ENCODE measurements at regions not wholly inside any gene's neighbourhood (a gene's known extent, or its start where the extent isn't known, plus 50 kb on each side); places are given as distances from the start of the nearest gene placed in this dataset.

DNA sequence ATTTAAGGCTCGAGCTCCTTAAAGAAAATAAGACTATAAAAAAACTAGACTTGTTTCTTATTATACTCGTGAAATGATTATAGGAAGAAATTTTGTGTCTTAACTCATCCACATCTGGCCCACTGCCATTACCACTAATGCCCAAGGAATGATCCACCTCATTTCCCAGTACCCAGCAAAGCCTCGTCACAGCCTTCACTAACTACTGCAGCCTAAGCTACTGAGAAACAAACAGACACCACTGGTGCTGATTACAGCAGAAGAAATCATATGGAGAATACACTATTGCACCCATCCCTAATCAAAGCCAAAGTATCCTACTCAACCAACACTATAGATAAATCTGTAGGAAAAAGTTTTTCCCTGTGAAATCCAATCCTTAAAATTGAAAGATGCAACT, 205.3 kb upstream of the NAV3 start:
- peak; percentile 89 for DNase-seq (ENCODE audit: low read depth)

DNA sequence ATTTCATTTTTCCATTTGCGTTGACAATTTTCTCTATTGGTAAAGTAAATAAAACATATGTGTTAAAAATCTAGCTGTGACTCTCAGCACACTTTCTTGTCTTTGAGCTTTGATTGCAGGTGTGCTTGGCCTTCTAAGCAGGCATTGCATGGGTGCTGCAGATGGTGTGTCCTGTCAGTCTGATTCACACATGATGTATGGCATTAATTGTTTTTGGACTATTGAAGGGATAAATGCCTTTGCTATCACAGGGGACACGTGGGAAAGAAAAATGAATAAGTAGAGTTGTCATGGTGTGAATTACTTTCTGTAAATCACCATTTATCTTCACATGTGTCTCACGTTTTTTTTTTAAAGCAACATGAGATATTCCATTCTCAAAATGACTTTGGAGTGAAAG, 211.3 kb upstream of the NAV3 start:
- DNase-seq (ENCODE audit: low read depth): no peak

DNA sequence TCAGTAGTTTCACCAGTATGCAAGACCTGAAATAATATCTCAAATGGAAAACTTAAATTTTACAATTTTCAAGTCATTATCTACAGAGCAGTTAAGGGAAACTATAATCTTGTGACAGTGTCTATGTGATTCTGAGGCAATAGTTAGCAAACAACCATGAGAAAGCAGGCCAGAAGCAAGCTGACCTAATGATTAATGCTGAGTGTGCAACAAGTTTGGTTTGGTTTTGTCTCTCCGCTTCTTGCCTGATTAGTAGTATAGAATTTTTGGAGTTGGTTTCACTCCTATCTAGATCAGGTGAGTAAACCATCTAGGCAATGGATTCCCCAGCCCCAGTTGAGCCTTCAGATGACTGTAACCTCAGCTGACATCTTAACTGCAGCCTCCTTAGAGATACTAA, 212.9 kb upstream of the NAV3 start:
- DNase-seq (ENCODE audit: low read depth): no peak

DNA sequence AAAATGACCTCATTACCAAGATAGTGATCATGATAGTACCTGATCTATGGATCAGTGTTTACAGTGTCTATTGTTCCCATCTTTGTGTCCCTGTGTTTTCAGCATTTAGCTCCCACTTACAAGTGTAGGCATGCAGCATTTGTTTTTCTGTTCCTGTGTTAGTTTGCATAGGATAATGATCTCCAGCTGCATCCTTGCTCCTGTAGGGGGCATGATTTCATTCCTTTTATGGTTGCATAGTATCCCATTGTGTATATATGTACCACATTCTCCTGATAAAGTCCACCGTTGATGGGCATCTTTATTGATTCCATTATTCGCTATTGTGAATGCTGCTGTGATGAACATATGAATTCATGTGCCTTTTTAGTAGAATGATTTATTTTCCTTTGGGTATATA, 215.4 kb upstream of the NAV3 start:
- no peak for DNase-seq (ENCODE audit: low read depth)

DNA sequence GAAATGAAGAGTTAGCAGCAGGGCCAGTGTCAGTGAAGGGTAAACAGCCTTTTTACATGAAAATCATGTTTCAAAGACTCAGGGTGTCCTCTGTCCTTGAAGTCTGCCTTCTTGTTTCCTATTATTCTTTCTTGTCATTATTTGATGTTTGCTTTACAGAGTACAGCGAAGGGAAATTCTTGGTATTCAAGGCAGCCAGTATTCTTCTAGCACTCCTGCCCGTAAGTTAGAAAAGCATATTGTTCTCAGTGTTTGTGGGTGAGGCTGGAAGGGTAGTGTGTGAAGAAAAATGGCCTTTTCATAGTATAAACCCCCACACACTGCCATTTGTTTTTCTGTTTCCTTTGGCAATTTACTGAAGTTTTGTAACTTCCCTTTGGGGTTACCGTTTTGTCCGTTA, 217.3 kb upstream of the NAV3 start:
- DNase-seq (ENCODE audit: low read depth): no peak

DNA sequence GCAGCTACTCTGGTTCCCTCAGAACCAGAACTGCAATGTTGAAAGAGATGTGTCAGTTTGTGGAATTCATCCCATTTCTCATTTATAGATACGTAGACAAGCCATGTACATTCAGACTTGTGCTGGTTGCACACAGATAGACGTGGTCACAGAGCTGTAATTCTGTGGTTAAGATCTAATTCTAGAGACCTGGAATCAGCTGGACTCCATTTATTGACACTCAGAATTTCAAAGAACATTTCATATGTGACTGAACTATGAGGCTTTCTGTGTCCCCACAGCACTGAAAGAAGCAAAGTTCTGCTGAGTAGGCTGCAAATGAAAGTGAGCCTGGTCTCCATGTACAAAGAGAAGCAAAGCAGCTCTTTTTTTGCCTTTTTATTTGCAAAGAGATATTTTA, 220.2 kb upstream of the NAV3 start:
- DNase-seq (ENCODE audit: low read depth): no peak

DNA sequence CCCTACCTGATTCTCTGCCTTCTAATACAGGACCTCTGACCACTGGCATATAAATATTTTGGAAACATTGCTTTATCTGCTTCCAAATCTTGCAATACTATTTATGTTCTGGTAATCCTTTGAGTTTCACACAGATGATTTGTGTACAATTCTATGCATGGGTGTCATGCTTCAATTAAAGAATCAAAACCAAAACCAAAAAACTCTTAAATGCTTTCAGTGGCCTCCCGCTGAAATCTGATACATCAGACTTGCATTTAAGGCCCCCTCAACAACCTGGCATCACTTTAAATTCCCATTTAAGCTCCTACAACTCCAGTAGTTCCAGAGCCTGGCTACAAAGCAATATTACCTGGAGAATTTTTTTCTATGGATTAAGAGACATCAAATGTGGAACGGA, 221.7 kb upstream of the NAV3 start:
- no peak for DNase-seq (ENCODE audit: low read depth)

DNA sequence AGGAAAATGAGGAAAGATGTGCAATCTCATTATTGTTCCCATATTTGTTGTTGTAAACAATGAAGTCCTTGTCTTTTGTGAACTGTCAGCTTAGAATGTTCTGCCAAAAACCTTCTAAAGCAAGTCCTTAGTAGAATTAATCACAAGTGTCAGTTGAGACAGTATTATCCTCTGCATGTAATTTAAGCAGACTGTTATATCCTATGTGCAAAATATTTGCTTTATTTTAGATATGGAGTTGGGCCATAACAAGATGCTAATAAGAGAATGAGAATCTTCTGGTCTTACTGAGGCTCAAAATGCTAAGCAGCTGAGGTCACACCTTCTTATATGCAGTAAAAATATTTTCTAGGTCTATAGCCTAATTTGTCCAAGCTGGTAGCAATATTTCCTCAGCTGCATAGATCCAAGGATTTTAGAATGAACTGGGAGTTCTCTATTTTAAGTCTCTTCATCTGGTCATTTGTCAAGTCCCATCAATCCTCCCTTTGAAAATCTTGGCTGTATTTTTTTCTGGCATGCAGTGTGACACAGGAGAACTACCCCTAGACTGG, 222.3 kb upstream of the NAV3 start:
- no peak for DNase-seq (ENCODE audit: low read depth)

DNA sequence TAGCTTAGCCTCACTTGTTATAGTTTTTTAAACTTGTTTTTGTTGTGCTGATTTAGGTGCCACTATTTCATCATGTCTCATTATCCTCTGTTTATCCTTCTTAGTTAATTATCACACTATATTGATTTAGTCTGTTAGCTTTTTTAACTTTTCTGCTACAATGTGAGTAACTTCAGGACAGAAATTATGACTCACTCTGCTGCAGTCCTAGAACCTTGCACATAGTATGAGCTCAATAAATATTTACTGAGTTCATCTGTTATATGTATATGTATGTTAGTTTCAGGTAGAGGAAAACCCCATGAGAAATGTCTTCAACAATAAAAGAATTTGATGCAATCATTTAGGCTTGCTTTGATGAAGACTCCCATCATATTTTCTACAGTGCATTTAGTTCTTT, 224.3 kb upstream of the NAV3 start:
- DNase-seq (ENCODE audit: low read depth): no peak

DNA sequence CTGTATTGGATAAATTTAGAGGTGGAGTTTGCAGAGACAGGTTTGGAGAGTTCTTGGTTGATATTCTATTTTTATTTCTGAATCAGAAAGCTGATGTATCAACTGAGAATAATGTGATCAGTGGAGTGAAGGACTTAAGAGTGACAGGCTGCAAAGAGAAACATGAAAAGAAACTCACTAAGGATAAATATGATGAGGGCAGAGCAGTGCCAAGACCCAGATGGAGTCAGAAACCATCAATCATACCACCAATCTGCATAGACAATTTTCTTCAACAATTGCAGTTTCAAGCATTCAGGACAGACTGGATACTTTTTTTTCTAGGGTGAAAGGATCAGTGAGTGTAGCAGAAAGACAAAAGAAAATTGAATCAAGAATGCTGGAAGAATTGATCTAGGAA, 226.7 kb upstream of the NAV3 start:
- DNase-seq (ENCODE audit: low read depth): no peak

DNA sequence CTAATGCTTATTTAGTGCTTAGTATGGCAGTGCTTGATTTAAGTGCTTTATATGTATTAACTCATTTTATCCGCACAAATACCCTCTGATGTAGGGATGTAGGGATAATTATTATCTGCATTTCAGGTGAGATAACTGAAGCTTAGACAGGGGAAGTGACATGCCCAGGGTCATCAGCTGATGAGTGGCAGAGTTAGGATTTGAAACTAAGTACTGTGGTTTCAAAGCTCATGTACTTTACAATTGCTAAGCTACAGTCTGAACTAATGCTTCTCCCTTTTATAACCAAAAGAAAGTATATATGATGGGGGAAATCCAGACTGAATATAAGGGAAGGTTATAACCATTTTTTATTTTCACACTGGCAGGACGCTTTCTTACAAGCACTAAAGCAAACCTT, 229.6 kb upstream of the NAV3 start:
- no peak for DNase-seq (ENCODE audit: low read depth)

DNA sequence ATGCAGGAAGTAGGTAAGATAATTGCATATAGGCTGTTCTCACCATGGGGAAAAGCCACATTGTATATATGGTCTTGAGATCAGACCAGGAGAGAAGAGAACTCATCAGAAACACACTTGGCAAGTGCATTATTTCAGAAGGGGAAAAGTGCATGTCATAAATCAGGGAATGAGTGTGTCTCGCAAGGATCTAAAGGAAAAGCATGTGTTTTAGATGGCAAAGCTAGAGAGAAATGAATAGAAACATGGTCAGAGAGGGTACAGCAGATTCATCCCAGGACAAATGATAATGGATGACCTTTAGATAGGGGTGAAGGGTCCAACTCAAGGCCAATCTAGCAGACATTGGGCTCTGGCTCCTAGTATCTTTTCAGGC, 230.2 kb upstream of the NAV3 start:
- DNase-seq (ENCODE audit: low read depth): no peak

DNA sequence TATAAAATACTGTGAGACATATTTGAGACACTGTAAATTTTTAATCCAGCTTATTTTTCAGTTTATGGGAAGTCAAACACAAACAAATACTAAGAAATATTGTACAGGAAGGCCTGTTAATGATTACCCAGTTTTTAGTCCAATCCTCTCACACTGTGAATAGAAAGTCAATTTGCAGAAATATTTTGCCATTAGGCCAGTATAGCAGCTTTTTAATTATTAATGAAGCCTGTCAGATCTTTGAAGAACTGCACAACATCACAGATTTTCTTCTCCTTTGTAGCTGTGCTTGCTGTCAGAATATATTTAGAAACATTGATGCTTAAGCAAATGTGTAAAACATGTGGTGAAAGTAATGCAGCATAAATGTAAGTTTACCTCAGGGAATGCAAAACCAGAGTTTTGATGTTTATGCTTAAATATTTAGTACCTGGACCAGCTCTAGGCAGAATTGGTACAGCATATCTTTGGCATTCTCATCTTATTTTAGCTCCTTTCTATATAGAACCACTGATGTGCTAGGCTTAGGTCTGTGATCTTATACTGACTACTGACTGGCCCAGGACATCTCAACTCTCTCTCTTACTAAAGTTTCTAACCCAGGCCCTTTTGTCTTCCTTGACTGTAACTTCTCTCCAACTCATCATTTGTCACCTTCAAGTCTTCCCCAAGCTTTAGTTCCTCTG, 230.8 kb upstream of the NAV3 start:
- no peak for DNase-seq (ENCODE audit: low read depth)

DNA sequence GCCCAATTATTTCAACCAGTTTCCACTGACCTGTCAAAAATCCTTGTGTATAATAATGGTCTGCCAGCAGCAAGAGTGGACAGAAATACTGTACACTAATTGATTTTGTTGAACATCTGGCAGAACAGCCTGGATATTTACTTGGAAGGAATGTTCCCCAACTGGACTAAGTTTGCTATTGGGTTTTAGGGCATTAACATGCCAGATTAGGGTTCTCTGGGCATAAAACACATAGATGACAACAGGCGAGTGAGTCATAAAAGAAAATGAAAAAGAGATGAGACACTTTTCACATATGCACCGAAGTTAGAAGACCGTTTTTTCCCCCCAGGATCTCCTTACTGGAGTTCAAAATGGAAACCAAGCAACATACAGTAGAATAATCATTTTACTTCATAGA, 236.3 kb upstream of the NAV3 start:
- no peak for DNase-seq (ENCODE audit: low read depth)

DNA sequence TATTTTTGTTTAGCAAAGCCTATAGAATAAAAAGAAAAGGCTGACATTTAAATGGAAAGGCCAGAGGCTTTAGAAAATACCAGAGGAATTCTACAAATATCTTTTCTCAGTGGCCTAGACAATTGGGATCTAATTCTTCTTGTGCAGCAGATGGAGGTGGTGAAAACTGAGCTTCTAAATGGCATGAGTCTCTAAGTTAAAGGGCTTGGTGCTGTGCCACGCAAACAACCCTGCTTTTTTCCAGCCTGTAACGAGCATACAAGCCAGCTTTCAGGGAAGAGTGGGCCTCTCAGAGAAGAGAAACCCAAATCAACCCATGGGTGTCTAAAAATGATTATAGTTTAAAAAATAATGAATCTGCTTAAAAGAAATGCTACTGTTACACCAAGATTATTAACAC, 237.9 kb upstream of the NAV3 start:
- no peak for DNase-seq (ENCODE audit: low read depth)

DNA sequence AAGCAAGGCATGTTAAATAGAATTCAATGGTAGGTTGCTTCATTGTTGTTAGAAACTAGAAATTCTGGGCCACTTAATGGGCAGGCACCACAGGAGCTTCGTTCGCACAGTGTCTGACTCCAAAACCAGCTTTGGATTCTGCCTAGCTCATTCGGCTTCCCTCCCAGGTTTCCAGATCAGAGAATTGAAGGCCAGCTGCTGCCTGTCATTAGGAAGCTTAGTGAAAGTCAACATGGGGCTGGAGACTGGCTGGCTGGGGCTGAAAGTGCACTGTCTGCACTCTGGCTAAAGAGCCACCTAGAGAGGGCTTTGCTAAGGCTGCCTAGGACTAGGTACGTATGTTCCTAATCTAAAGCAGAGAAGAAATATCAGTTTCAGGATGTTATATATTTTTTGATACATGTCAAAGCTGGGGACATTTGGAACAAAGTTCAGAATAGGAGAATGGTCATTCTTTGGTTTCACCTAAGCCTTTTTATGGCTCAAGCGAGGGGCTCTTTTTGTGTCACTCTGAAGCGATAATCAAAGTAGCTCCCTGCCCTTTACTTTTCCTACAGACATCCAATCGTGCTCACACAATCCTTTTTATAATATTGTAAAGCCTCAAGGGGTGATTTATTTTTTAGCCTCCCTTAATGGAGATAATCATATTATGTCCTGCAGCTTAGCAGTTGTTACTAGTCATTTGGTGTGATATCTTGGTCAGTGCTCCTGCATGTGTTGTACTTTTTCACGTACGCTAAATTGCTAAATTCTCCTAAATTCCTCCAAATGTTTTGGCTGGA, 238.5 kb upstream of the NAV3 start:
- no peak for DNase-seq (ENCODE audit: low read depth)

DNA sequence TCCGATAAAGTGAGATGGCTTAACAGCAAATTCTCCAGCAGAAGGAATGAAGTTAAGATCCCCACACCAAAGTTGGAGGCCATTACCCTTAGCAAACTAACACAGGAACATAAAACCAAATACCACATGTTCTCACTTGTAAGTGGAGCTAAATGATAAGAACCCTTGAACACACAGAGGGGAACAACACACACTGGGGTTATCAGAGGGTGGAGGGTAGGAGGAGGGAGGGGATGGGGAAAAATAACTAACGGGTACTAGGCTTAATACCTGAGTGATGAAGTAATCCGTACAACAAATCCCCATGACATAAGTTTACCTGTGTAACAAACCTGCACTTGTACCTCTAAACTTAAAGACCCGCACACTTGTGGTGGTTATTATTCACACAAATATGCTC, 240.4 kb upstream of the NAV3 start:
- DNase-seq (ENCODE audit: low read depth): no peak

DNA sequence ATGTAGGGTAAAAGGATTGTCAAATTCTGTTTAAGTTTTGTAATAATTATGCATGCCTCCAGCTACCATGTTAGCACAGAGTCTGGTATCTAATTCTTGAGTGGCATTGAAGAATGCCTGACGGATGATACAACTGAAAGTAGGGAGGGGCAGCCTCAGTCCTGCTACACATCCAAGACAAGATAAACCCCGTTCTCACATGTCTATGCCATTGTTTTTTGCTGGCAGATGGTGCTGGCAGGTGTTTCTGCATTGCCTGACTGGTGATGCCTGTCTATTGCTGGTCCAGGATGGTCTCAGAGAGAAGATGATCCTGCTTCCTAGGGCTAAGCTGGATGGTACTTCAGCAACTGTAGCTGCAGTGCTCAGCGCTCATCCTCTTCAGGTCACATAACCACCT, 245.8 kb upstream of the NAV3 start:
- no peak for DNase-seq (ENCODE audit: low read depth)

DNA sequence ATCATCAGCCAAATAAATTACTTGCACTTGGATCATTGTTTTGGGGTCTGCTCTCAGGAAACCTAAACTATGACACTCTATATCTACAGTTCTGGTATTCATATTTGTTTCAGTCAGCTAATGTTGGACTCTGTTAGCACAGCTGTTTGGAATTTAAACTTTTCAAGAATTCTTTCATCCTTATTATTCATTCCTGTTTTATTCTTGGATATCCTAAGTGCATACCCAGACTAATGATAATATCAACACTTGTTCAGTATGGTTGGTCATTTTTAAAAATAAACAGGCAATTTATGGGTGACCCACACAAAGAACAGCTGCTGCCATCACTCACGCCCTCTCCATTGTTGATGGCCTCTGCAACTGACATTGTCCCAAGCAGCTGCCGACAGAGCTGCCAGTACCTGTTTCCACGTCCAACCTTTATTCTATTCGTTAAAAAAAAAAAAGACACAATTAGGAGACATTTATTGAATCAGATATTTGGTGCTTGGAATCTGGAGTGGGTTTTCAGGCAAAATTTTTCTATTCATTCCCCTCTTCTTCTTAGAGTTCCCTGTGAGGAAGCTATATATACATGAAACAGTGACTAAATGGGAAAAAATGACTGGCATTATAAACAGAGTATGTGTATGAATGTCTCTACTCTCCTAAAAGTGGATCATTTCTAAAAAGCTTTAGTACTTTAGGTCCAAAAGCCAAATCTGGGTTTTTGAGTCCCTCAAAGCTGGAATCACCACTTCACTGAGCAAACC, 252.1 kb upstream of the NAV3 start:
- DNase-seq (ENCODE audit: low read depth): no peak

DNA sequence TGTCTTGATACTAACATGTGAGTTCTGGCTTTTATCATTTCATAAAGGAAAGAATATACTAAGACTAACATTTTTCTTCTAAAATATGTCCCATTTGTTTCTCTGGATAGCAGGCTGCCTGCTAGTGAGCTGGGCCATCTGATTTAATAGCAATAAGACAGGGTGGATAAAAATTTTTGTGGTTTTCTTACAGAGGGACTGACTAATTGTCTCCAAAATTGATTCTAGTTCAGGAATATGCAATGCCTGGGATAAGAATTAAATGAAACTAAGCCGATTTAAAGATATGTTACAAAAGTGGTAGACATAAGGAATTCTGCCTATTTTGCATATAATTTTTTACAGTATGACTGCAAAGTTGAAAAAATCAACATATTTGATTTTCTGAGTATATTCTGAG, 252.9 kb upstream of the NAV3 start:
- DNase-seq (ENCODE audit: low read depth): no peak

DNA sequence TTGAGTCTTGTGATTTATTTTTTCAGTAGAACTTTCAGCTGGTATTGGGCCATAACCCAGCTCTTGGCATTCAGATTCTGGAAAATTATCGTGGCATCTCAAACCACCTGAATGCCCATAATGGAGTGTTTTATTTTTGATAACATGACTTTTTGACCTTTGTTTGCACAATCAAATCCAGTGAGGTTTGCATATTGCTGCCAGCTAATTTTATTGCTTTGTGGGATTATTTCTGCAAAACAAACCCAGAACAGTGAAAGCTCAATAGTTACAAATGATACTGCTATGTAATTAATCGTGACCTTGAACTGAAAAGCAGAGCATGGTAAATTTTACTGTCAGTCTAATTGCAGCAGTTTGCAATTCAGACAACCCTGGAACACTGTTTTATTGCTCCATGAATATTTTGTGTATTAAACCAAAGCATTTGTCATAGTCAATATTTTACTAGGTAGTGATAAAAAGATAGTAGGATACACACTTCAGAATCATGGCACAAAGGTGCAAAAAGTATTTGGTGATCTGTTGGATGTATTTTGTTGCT, 255.2 kb upstream of the NAV3 start:
- no peak for DNase-seq (ENCODE audit: low read depth)

DNA sequence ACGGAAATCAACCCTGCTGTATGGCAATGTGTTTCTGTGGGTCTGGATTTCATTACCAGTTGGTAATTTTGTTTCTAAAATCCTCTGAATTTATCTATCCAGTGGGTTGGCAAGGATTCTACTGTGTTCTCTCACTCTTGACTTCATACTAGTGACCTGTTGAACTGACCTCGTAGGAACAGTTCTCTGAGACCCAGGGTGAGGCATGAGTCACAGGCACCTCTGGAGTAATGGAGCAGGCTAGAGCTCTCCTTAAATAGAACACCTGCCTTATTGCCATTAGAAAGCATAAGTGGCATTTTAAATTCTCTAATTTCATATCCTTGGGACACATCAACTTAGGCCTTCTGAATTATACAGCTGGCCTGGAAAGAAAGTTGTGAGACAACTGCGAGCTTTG, 258.3 kb upstream of the NAV3 start:
- DNase-seq (ENCODE audit: low read depth): no peak

DNA sequence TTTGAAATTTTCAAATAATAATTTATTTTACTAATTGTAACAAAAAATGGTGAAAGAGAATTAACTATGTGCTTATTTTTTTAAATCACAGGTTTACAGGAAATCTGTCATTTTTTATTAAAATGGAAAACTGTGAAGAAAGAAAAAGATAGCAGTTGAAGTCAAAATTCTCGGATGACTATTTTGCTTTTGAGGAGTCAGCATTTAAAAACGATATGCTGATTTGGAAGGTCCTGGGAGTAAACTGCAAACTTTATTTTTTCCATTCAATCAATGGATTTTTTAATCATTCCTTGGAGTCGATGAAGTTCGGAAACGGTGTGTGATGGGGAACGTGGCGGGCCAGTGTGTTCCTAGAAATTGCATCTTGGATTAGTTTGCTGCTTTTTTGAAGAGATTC, 258.9 kb upstream of the NAV3 start:
- no peak for DNase-seq (ENCODE audit: low read depth)
